ENCODE measurements at regions not wholly inside any gene's neighbourhood (a gene's known extent, or its start where the extent isn't known, plus 50 kb on each side); places are given as distances from the start of the nearest gene placed in this dataset.

- no peak overlapping the region for H2AK5ac ChIP-seq (ENCODE audit: insufficient read length, low read length)
- DNase-seq, result no peak
- no peak overlapping the region for H3K18ac ChIP-seq (ENCODE audit: insufficient read length, low read depth, low read length)
- Mint-ChIP-seq H3K9me3 (no peaks in the 10 kb centered on the region), H3K27me3 (ENCODE audit: low read depth) (no peaks in the 10 kb centered on the region), H3K36me3 (ENCODE audit: insufficient read depth in 1 of 3, low read depth in 3 of 3) (no peaks in the 10 kb centered on the region), H3K4me3 (no peak overlapping the region), H3K4me1 (peaks cover 10 to 11% of the 10 kb centered on the region in 2 experiments), H3K27ac (no peak overlapping the region)
- no peak overlapping the region for H3T11ph ChIP-seq (ENCODE audit: low read length)
- H3K14ac ChIP-seq (ENCODE audit: insufficient read depth, low read length), result no peak overlapping the region
- no peaks in the 10 kb centered on the region for H3K23me2 ChIP-seq (ENCODE audit: insufficient read length, low read depth, low read length, poor library complexity, severe bottlenecking)
- no peak overlapping the region for H4K5ac ChIP-seq (ENCODE audit: insufficient read length, low read depth, low read length)
- H3K79me1 ChIP-seq (ENCODE audit: insufficient read depth, low read depth, low read length, poor library complexity, severe bottlenecking), result no peaks in the 10 kb centered on the region
- no peak overlapping the region for H2BK12ac ChIP-seq (ENCODE audit: insufficient read length, low read depth, low read length)
- H3K27ac ChIP-seq (ENCODE audit: insufficient read length, low read depth, low read length), result no peak overlapping the region
- no peaks in the 10 kb centered on the region for H4K20me1 ChIP-seq (ENCODE audit: control insufficient read depth, insufficient read depth, insufficient read length)
- no peak overlapping the region for H3K23ac ChIP-seq (ENCODE audit: insufficient read length, low read depth, low read length)
- no peak overlapping the region for H2BK5ac ChIP-seq (ENCODE audit: insufficient read length, low read length)
- H2AFZ ChIP-seq (ENCODE audit: low read length), result no peak overlapping the region
- no peak overlapping the region for H3K4me2 ChIP-seq (ENCODE audit: insufficient read depth, insufficient read length, low read length)
- no peak overlapping the region for H2BK15ac ChIP-seq (ENCODE audit: low read depth, low read length)
- H4K91ac ChIP-seq (ENCODE audit: insufficient read length, low read depth, low read length), result no peak overlapping the region
- no peak overlapping the region for H3K4ac ChIP-seq (ENCODE audit: low read depth, low read length)
- no peak overlapping the region for H2BK120ac ChIP-seq (ENCODE audit: low read depth, low read length, poor library complexity, severe bottlenecking)
- no CpG with 5 or more reads among the region's 2 CpGs for WGBS (ENCODE audit: extremely low coverage, insufficient read length, low lambda C conversion rate)
- H3K9me3 ChIP-seq (ENCODE audit: control insufficient read depth, low read depth, low read length), result no peaks in the 10 kb centered on the region
- no peaks in the 10 kb centered on the region for H3K79me2 ChIP-seq (ENCODE audit: insufficient read depth, low read length)
- no peak overlapping the region for H4K8ac ChIP-seq (replicated peaks; ENCODE audit: insufficient read length, low read depth, low read length)
- H3K27me3 ChIP-seq (ENCODE audit: insufficient read depth, low read length), result no peaks in the 10 kb centered on the region
- H3K56ac ChIP-seq (ENCODE audit: insufficient read length, low read depth, low read length), result no peak overlapping the region
- H3K4me1 ChIP-seq (ENCODE audit: insufficient read depth, low read length), result no peaks in the 10 kb centered on the region
- H2BK20ac ChIP-seq (ENCODE audit: low read depth, low read length, poor library complexity, severe bottlenecking), result no peak overlapping the region
- no peak overlapping the region for H3K9ac ChIP-seq (ENCODE audit: extremely low read depth, insufficient read length, low read length)
- no peak for TF ChIP-seq CTCF (conservative IDR thresholded peaks at IDR 0.05)
Measured at GRCh38 chr13:79663435-79663834, 182.5 kb downstream of the NDFIP2 start.
